HAP-1 (cell line): ENCODE measurements at regions not wholly inside any gene's neighbourhood (a gene's known extent, or its start where the extent isn't known, plus 50 kb on each side); places are given as distances from the start of the nearest gene placed in this dataset.
"Not testable (repeated sequence)": the region's sequence is repeated elsewhere in the genome, so short reads cannot be mapped to it uniquely, and the experiment has no call there.

Experiments
- DNase-seq, 2 experiments: peaks; one replicate each; pipeline ENCODE4 v3.0.0-alpha.2; 2016 to 2020; ENCODE audit warnings: low spot score in 2 of 2
- H3K27me3 ChIP-seq: fragments of 250-450 bp; sonication (Bioruptor Pico); 2 replicates; pipeline ENCODE4 v1.5.1; 2020; ENCODE audit warnings: low read depth, mild to moderate bottlenecking, moderate library complexity
- H3K36me3 ChIP-seq: fragments of 250-450 bp; sonication (Bioruptor Pico); replicated peaks from 2 replicates; pipeline ENCODE4 v1.5.1; 2020; ENCODE audit warnings: mild to moderate bottlenecking
- H3K4me1 ChIP-seq: fragments of 250-450 bp; sonication (Bioruptor Pico); 2 replicates; pipeline ENCODE4 v1.5.1; 2020; ENCODE audit warnings: mild to moderate bottlenecking
- H3K4me3 ChIP-seq: fragments of 250-450 bp; sonication (Bioruptor Pico); 2 replicates; pipeline ENCODE4 v1.5.1; 2020; ENCODE audit warnings: mild to moderate bottlenecking, moderate library complexity
- H3K9me3 ChIP-seq: fragments of 250-450 bp; sonication (Bioruptor Pico); 2 replicates; pipeline ENCODE4 v1.5.1; 2020; ENCODE audit warnings: mild to moderate bottlenecking, moderate library complexity
- in situ Hi-C: fragments of 300-500 bp; cut with MboI; formaldehyde crosslinking; loops from 3 replicates; pipeline ENCODE4 v1.14.3; 2020; ENCODE audit warnings: low sequenced_read_pairs, inconsistent platforms, mixed read lengths

- Histone ChIP-seq H3K36me3 (no peaks in the 10 kb centered on the region), H3K27me3 (no peaks in the 10 kb centered on the region), H3K4me1 (no peaks in the 10 kb centered on the region), H3K4me3 (no peak overlapping the region), H3K9me3 (no peaks in the 10 kb centered on the region)
- DNase-seq: no peak
- in situ Hi-C loops: no loop called here
Observed at GRCh38 chr2:16974688-16975087, 309.1 kb upstream of the CYRIA start.

GRCh38 chr2:16973586-16974286 is 308.1 kb upstream of the CYRIA start:
- DNase-seq: no peak
- Histone ChIP-seq H3K4me3 (no peak overlapping the region), H3K36me3 (no peaks in the 10 kb centered on the region), H3K9me3 (no peaks in the 10 kb centered on the region), H3K4me1 (no peaks in the 10 kb centered on the region), H3K27me3 (no peaks in the 10 kb centered on the region)
- in situ Hi-C loops: no loop called here

GRCh38 chr2:16972276-16972675 is 306.6 kb upstream of the CYRIA start:
- no peak for DNase-seq
- in situ Hi-C loops: no loop called here
- Histone ChIP-seq H3K36me3 (no peaks in the 10 kb centered on the region), H3K27me3 (0 out of 2 replicates have a peak, but pooled peaks cover 2% of the 10 kb centered on the region), H3K4me3 (no peak overlapping the region), H3K9me3 (no peaks in the 10 kb centered on the region), H3K4me1 (no peaks in the 10 kb centered on the region)

- DNase-seq: no peak
- Histone ChIP-seq H3K4me3 (no peak overlapping the region), H3K36me3 (no peaks in the 10 kb centered on the region), H3K27me3 (0 out of 2 replicates have a peak, but pooled peaks cover 2% of the 10 kb centered on the region), H3K9me3 (no peaks in the 10 kb centered on the region), H3K4me1 (no peaks in the 10 kb centered on the region)
- in situ Hi-C loops: no loop called here
Observed at GRCh38 chr2:16971722-16972234, 306.1 kb upstream of the CYRIA start.

GRCh38 chr2:16970948-16971347 is 305.3 kb upstream of the CYRIA start:
- H3K4me3 ChIP-seq, H3K27me3 ChIP-seq, DNase-seq, H3K4me1 ChIP-seq, in situ Hi-C loops, H3K36me3 ChIP-seq, H3K9me3 ChIP-seq: not testable (repeated sequence)

- in situ Hi-C loops: no loop called here
- H3K9me3 ChIP-seq: no peaks in the 10 kb centered on the region
- no peak for DNase-seq
- H3K4me1 ChIP-seq: no peaks in the 10 kb centered on the region
- no peaks in the 10 kb centered on the region for H3K27me3 ChIP-seq
- no peak overlapping the region for H3K4me3 ChIP-seq
- H3K36me3 ChIP-seq: no peaks in the 10 kb centered on the region
Observed at GRCh38 chr2:16962505-16962904, 296.9 kb upstream of the CYRIA start.

GRCh38 chr2:16960579-16960978 is 294.9 kb upstream of the CYRIA start:
- H3K27me3 ChIP-seq: no peaks in the 10 kb centered on the region
- in situ Hi-C loops: no loop called here
- no peaks in the 10 kb centered on the region for H3K4me1 ChIP-seq
- no peak overlapping the region for H3K4me3 ChIP-seq
- H3K9me3 ChIP-seq: no peaks in the 10 kb centered on the region
- DNase-seq: no peak
- H3K36me3 ChIP-seq: no peaks in the 10 kb centered on the region

- no peak for DNase-seq
- H3K9me3 ChIP-seq: no peaks in the 10 kb centered on the region
- no peaks in the 10 kb centered on the region for H3K4me1 ChIP-seq
- no peaks in the 10 kb centered on the region for H3K36me3 ChIP-seq
- H3K4me3 ChIP-seq: no peak overlapping the region
- in situ Hi-C loops: no loop called here
- H3K27me3 ChIP-seq: no peaks in the 10 kb centered on the region
Observed at GRCh38 chr2:16958266-16958665, 292.6 kb upstream of the CYRIA start.

- Histone ChIP-seq H3K4me1 (peaks cover 9% of the 10 kb centered on the region), H3K36me3 (no peaks in the 10 kb centered on the region), H3K9me3 (no peaks in the 10 kb centered on the region), H3K4me3 (no peak overlapping the region), H3K27me3 (no peaks in the 10 kb centered on the region)
- no peak for DNase-seq
- in situ Hi-C loops: no loop called here
Observed at GRCh38 chr2:16952805-16953204, 287.2 kb upstream of the CYRIA start.

GRCh38 chr2:16952368-16952767 is 286.7 kb upstream of the CYRIA start:
- in situ Hi-C loops: no loop called here
- no peaks in the 10 kb centered on the region for H3K9me3 ChIP-seq
- no peak overlapping the region for H3K4me3 ChIP-seq
- DNase-seq: no peak
- peaks cover 10% of the 10 kb centered on the region for H3K4me1 ChIP-seq
- H3K27me3 ChIP-seq: no peaks in the 10 kb centered on the region
- H3K36me3 ChIP-seq: no peaks in the 10 kb centered on the region

- Histone ChIP-seq H3K36me3 (no peaks in the 10 kb centered on the region), H3K4me1 (peaks cover 10% of the 10 kb centered on the region), H3K4me3 (no peak overlapping the region), H3K27me3 (no peaks in the 10 kb centered on the region), H3K9me3 (no peaks in the 10 kb centered on the region)
- DNase-seq: no peak
- in situ Hi-C loops: no loop called here
Observed at GRCh38 chr2:16950436-16950835, 284.8 kb upstream of the CYRIA start.

GRCh38 chr2:16948710-16949109 is 283.1 kb upstream of the CYRIA start:
- H3K4me3 ChIP-seq: no peak overlapping the region
- no peak for DNase-seq
- no peaks in the 10 kb centered on the region for H3K27me3 ChIP-seq
- no peaks in the 10 kb centered on the region for H3K36me3 ChIP-seq
- peaks cover 10% of the 10 kb centered on the region for H3K4me1 ChIP-seq
- no peaks in the 10 kb centered on the region for H3K9me3 ChIP-seq
- in situ Hi-C loops: no loop called here

GRCh38 chr2:16948053-16948452 is 282.4 kb upstream of the CYRIA start:
- no peak overlapping the region for H3K4me3 ChIP-seq
- H3K36me3 ChIP-seq: no peaks in the 10 kb centered on the region
- DNase-seq: peak; percentile 37 to 38
- H3K4me1 ChIP-seq: peaks cover 10% of the 10 kb centered on the region
- no peaks in the 10 kb centered on the region for H3K27me3 ChIP-seq
- in situ Hi-C loops: no loop called here
- no peaks in the 10 kb centered on the region for H3K9me3 ChIP-seq

GRCh38 chr2:16943279-16943958 is 277.8 kb upstream of the CYRIA start:
- no peak for DNase-seq
- H3K9me3 ChIP-seq: no peaks in the 10 kb centered on the region
- H3K4me1 ChIP-seq: peaks cover 8% of the 10 kb centered on the region
- H3K27me3 ChIP-seq: no peaks in the 10 kb centered on the region
- no peaks in the 10 kb centered on the region for H3K36me3 ChIP-seq
- no peak overlapping the region for H3K4me3 ChIP-seq
- in situ Hi-C loops: no loop called here
